Activated naive CD4-positive, alpha-beta T cell treated with anti-CD3 and anti-CD28 coated beads, Interleukin-2, amount 10 ng/mL, durations not matched to agents 7 days and 5 days (primary cell): ENCODE measurements at regions not wholly inside any gene's neighbourhood (a gene's known extent, or its start where the extent isn't known, plus 50 kb on each side); places are given as distances from the start of the nearest gene placed in this dataset.
A peak's percentile ranks its signal among the peaks of the same experiment; 100 is the strongest.
"Not testable (repeated sequence)": the region's sequence is repeated elsewhere in the genome, so short reads cannot be mapped to it uniquely, and the experiment has no call there.

ENCODE experiments used
- CTCF ChIA-PET: fragments of 350-600 bp; sonication (Branson Sonifier 250); formaldehyde crosslinking; loops from one replicate; lab custom pipeline; 2021; ENCODE audit warnings: antibody characterized with exemption; lab: Charles Lee
- DNase-seq: peaks from one replicate; pipeline ENCODE4 v3.0.0-alpha.2; 2020
- H3K27ac Mint-ChIP-seq: one replicate; pipeline ENCODE4 v1.8.0; 2021; ENCODE audit warnings: mild to moderate bottlenecking, moderate library complexity, mixed read lengths
- H3K27me3 Mint-ChIP-seq: one replicate; pipeline ENCODE4 v1.8.0; 2021; ENCODE audit warnings: mild to moderate bottlenecking, mixed read lengths
- H3K36me3 Mint-ChIP-seq: one replicate; pipeline ENCODE4 v1.8.0; 2021; ENCODE audit warnings: mixed read lengths
- H3K4me1 Mint-ChIP-seq: one replicate; pipeline ENCODE4 v1.8.0; 2021; ENCODE audit warnings: mixed read lengths
- H3K4me3 Mint-ChIP-seq: one replicate; pipeline ENCODE4 v1.8.0; 2021; ENCODE audit warnings: mild to moderate bottlenecking, moderate library complexity, mixed read lengths
- H3K9me3 Mint-ChIP-seq: one replicate; pipeline ENCODE4 v1.8.0; 2021; ENCODE audit warnings: mixed read lengths

- CTCF ChIA-PET: interaction anchor here (0.6 to 1.6 kb wide), 2 partner anchors 18 to 623 kb away, joined by 3 to 6 read pairs; no protein-coding TSS in a partner anchor
- H3K27me3 Mint-ChIP-seq: no peaks in the 10 kb centered on the region
- H3K36me3 Mint-ChIP-seq: no peaks in the 10 kb centered on the region
- H3K4me3 Mint-ChIP-seq: no peak overlapping the region
- no peak overlapping the region for H3K27ac Mint-ChIP-seq
- no peaks in the 10 kb centered on the region for H3K9me3 Mint-ChIP-seq
- peaks cover 12% of the 10 kb centered on the region for H3K4me1 Mint-ChIP-seq
- no peak for DNase-seq
These were observed 396.8 kb downstream of the NPIPA8 start for GRCh38 chr16:17939723-17940122.

GRCh38 chr16:17939122-17939536 is 397.4 kb downstream of the NPIPA8 start:
- peak overlapping the region; percentile 14 for H3K4me3 Mint-ChIP-seq
- DNase-seq: no peak
- H3K27ac Mint-ChIP-seq: no peak overlapping the region
- peaks cover 12% of the 10 kb centered on the region for H3K4me1 Mint-ChIP-seq
- CTCF ChIA-PET: interaction anchor here (1.6 kb wide), 1 partner anchor 17 kb away, joined by 6 read pairs; no protein-coding TSS in a partner anchor
- H3K9me3 Mint-ChIP-seq: no peaks in the 10 kb centered on the region
- no peaks in the 10 kb centered on the region for H3K27me3 Mint-ChIP-seq
- no peaks in the 10 kb centered on the region for H3K36me3 Mint-ChIP-seq

DNA sequence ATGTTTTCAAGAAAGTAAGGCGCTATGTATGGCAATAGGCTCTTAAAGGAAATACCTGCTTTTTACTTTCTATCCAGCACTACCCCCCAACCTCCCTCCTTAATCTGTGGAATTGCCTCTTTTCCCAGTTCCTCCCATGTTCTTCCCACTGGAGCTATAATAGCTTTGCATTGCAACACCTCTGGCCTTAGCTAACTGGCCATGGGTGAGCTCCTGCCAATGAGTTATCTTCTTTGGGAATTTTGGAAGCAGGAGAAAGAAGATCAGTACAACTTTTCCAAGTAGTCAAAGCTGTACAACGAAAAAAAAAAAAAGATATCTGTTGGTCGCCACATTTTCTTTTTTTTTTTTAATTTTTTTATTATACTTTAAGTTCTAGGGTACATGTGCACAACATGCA is 398.0 kb downstream of the NPIPA8 start:
- Mint-ChIP-seq H3K36me3 (no peaks in the 10 kb centered on the region), H3K4me1 (peaks cover 12% of the 10 kb centered on the region), H3K27ac (no peak overlapping the region), H3K27me3 (no peaks in the 10 kb centered on the region), H3K4me3 (no peak overlapping the region), H3K9me3 (no peaks in the 10 kb centered on the region)
- DNase-seq: no peak
- CTCF ChIA-PET: interaction anchor here (1.6 kb wide), 1 partner anchor 17 kb away, joined by 6 read pairs; no protein-coding TSS in a partner anchor

DNA sequence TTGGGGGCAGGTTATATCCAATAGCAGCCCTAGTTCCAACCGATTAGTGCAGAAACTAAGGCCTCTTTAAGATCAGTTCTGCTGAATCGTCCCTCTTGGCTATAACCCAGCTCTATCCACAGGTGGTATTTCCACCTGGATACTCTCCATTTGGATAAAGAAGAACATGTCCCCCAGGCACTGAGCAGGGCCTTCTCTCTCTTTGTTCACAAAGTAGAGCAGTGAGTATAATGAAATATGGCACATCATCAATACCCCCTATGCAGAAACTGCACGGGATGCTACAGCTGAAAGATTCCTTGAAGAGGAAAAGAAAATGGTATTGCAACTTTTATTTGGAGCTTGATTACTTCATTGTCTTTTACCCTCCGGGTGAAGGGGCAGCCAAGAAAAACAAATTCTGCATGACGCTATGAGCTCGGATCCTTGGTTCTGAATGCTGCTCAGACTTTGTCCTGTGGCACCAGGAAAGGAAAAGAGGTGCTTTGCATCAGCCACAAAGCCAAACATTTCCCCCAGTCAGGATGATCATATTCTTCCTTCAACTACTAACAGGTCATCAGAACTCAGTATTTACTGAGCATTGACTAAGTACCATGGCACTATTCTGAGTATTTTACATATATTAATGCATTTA is 399.7 kb downstream of the NPIPA8 start:
- CTCF ChIA-PET: interaction anchor here (1.2 kb wide), 1 partner anchor 15 kb away, joined by 4 read pairs; no protein-coding TSS in a partner anchor
- no peak overlapping the region for H3K27ac Mint-ChIP-seq
- DNase-seq: no peak

DNA sequence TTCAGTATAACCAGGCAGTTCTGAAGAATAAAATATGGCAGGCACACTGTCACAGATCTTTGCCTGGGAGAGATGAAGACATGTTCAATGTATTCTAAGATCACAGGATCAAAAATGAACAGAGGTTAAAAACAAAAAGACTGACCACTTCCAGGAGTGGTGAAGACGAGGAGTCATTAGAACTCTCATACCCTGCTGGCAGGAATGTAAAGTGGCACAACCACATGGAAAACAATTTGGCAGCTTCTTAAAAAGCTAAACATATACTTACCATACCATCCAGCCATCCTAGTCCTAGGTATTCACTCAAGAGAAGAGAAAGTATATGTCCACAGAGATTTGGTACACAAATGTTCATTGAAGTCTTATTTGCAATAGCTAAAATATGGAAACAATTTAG is 406.3 kb downstream of the NPIPA8 start:
- no peaks in the 10 kb centered on the region for H3K36me3 Mint-ChIP-seq
- CTCF ChIA-PET: no interaction called here
- H3K4me1 Mint-ChIP-seq: no peaks in the 10 kb centered on the region
- no peak for DNase-seq
- H3K27ac Mint-ChIP-seq: no peak overlapping the region
- no peak overlapping the region for H3K4me3 Mint-ChIP-seq
- no peaks in the 10 kb centered on the region for H3K9me3 Mint-ChIP-seq
- H3K27me3 Mint-ChIP-seq: no peaks in the 10 kb centered on the region

More for the DNA sequence above, 399.7 kb downstream of the NPIPA8 start:
- Mint-ChIP-seq H3K4me3 (no peak overlapping the region), H3K36me3 (no peaks in the 10 kb centered on the region), H3K27me3 (no peaks in the 10 kb centered on the region), H3K4me1 (peaks cover 12% of the 10 kb centered on the region), H3K9me3 (no peaks in the 10 kb centered on the region)

- Mint-ChIP-seq H3K4me1 (no peaks in the 10 kb centered on the region), H3K4me3 (no peak overlapping the region), H3K9me3 (no peaks in the 10 kb centered on the region), H3K27me3 (no peaks in the 10 kb centered on the region), H3K36me3 (no peaks in the 10 kb centered on the region), H3K27ac (no peak overlapping the region)
- no peak for DNase-seq
- CTCF ChIA-PET: no interaction called here
These were observed 409.6 kb downstream of the NPIPA8 start for GRCh38 chr16:17926866-17927399.

GRCh38 chr16:17926461-17926860 is 410.1 kb downstream of the NPIPA8 start:
- DNase-seq: no peak
- Mint-ChIP-seq H3K4me3 (no peak overlapping the region), H3K36me3 (no peaks in the 10 kb centered on the region), H3K4me1 (no peaks in the 10 kb centered on the region), H3K27me3 (no peaks in the 10 kb centered on the region), H3K9me3 (no peaks in the 10 kb centered on the region), H3K27ac (no peak overlapping the region)
- CTCF ChIA-PET: no interaction called here

DNA sequence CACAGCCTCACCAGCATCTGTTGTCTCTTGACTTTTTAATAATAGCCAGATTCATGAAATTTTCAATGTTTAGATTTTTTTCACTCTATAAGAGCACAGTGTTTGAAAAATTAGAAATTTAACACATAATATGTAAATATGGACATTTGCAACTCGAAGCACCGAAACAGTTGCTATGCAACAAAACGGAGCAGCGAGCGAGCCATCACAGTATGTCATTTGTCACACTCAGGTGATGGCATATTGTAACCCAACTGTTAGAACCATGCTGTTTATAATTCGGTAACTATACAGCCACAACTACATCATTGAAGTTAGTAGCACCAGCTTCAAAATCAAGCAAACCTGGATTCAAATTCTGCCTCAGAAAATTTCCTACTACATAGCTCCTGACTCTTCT is 410.8 kb downstream of the NPIPA8 start:
- H3K27me3 Mint-ChIP-seq: no peaks in the 10 kb centered on the region

GRCh38 chr16:17921357-17921978 is 415.1 kb downstream of the NPIPA8 start:
- peak; percentile 74 for DNase-seq
- CTCF ChIA-PET: interaction anchor here (0.9 to 1.1 kb wide), 4 partner anchors 15 to 838 kb away, joined by 3 to 6 read pairs (median 4); no protein-coding TSS in a partner anchor
- H3K27me3 Mint-ChIP-seq: no peaks in the 10 kb centered on the region
- no peaks in the 10 kb centered on the region for H3K9me3 Mint-ChIP-seq
- H3K4me1 Mint-ChIP-seq: no peaks in the 10 kb centered on the region
- no peaks in the 10 kb centered on the region for H3K36me3 Mint-ChIP-seq
- no peak overlapping the region for H3K4me3 Mint-ChIP-seq
- no peak overlapping the region for H3K27ac Mint-ChIP-seq

More for the DNA sequence above, 410.8 kb downstream of the NPIPA8 start:
- DNase-seq: no peak
- H3K27ac Mint-ChIP-seq: no peak overlapping the region
- H3K36me3 Mint-ChIP-seq: no peaks in the 10 kb centered on the region
- CTCF ChIA-PET: no interaction called here
- no peaks in the 10 kb centered on the region for H3K4me1 Mint-ChIP-seq
- H3K4me3 Mint-ChIP-seq: no peak overlapping the region
- no peaks in the 10 kb centered on the region for H3K9me3 Mint-ChIP-seq

DNA sequence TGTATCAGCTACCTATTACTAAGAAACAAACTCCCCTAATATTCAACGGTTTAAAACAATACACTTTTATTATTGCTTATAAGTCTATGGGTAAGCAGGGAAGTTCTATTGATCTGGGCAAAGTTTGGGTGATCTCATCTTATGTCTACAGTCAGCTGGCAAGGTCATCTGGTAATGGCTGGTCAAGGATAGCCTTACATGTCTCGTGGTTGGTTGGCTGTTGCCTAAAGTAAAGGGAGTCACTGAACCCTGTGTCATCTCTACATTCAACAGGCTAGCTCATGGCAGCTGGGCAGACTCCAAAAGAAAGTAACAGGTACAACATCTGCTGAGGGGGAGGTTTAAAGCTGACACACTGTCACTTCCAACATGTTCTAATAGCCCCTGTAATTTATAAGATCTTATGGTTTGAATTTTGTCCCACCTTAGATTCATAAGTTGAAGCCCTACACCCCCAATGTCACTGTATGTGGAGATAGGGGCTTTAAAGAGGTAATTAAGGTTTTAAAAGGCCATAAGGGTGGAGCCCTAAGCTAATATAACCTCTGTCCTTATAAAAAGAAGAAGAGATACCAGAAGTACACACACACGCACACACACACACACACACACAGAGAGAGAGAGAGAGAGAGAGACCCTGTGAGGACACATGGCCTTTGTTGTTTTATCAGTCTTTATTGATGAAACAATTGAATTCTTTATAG is 419.1 kb downstream of the NPIPA8 start:
- no peak for DNase-seq
- no peak overlapping the region for H3K4me3 Mint-ChIP-seq
- H3K36me3 Mint-ChIP-seq: no peaks in the 10 kb centered on the region
- no peaks in the 10 kb centered on the region for H3K27me3 Mint-ChIP-seq
- peaks cover 3% of the 10 kb centered on the region for H3K9me3 Mint-ChIP-seq
- no peaks in the 10 kb centered on the region for H3K4me1 Mint-ChIP-seq
- CTCF ChIA-PET: no interaction called here
- H3K27ac Mint-ChIP-seq: no peak overlapping the region

- no peaks in the 10 kb centered on the region for H3K27me3 Mint-ChIP-seq
- DNase-seq: no peak
- no peaks in the 10 kb centered on the region for H3K36me3 Mint-ChIP-seq
- CTCF ChIA-PET: no interaction called here
- no peak overlapping the region for H3K4me3 Mint-ChIP-seq
- peaks cover 7% of the 10 kb centered on the region for H3K9me3 Mint-ChIP-seq
- no peaks in the 10 kb centered on the region for H3K4me1 Mint-ChIP-seq
- no peak overlapping the region for H3K27ac Mint-ChIP-seq
These were observed 420.7 kb downstream of the NPIPA8 start for GRCh38 chr16:17915791-17916190.

GRCh38 chr16:17914168-17914567 is 422.4 kb downstream of the NPIPA8 start:
- H3K27me3 Mint-ChIP-seq: no peaks in the 10 kb centered on the region
- CTCF ChIA-PET: no interaction called here
- H3K27ac Mint-ChIP-seq: no peak overlapping the region
- no peak for DNase-seq
- no peak overlapping the region for H3K4me3 Mint-ChIP-seq
- peaks cover 7% of the 10 kb centered on the region for H3K9me3 Mint-ChIP-seq
- H3K4me1 Mint-ChIP-seq: no peaks in the 10 kb centered on the region
- no peaks in the 10 kb centered on the region for H3K36me3 Mint-ChIP-seq

GRCh38 chr16:17911578-17911977 is 425.0 kb downstream of the NPIPA8 start:
- CTCF ChIA-PET, H3K9me3 Mint-ChIP-seq, H3K4me3 Mint-ChIP-seq, H3K27ac Mint-ChIP-seq, DNase-seq, H3K27me3 Mint-ChIP-seq, H3K36me3 Mint-ChIP-seq, H3K4me1 Mint-ChIP-seq: not testable (repeated sequence)

DNA sequence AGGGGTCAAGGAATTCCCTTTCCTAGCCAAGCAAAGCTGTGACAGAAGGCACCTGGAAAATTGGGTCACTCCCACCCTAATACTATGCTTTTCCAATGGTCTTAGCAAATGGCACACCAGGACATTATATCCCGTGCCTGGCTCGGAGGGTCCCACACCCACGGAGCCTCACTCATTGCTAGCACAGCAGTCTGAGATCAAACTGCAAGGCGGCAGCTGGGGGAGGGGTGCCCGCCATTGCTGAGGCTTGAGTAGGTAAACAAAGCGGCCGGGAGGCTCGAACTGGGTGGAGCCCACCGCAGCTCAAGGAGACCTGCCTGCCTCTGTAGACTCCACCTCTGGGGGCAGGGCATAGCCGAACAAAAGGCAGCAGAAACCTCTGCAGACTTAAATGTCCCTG is 429.9 kb downstream of the NPIPA8 start:
- H3K9me3 Mint-ChIP-seq, H3K4me3 Mint-ChIP-seq, H3K36me3 Mint-ChIP-seq, H3K4me1 Mint-ChIP-seq, H3K27ac Mint-ChIP-seq, CTCF ChIA-PET, H3K27me3 Mint-ChIP-seq, DNase-seq: not testable (repeated sequence)
